GM23248 (cell line): ENCODE measurements at regions not wholly inside any gene's neighbourhood (a gene's known extent, or its start where the extent isn't known, plus 50 kb on each side); places are given as distances from the start of the nearest gene placed in this dataset.
"Not testable (repeated sequence)": the region's sequence is repeated elsewhere in the genome, so short reads cannot be mapped to it uniquely, and the experiment has no call there.

Experiments used
- DNase-seq: peaks from one replicate; pipeline ENCODE4 v3.0.0-alpha.2; 2015
- H2AFZ ChIP-seq: fragments of 200-600 bp; sonication (generic); 2 replicates; pipeline ENCODE4 v1.6.1; 2016; ENCODE audit warnings: antibody characterized with exemption
- H3F3A ChIP-seq: fragments of 200-600 bp; sonication (generic); 2 replicates; pipeline ENCODE4 v1.6.1; 2016; ENCODE audit warnings: mild to moderate bottlenecking, antibody characterized with exemption, mixed run types; ENCODE audit not compliant: insufficient read depth
- H3K27ac ChIP-seq: fragments of 200-600 bp; sonication (generic); 2 replicates; pipeline ENCODE4 v1.5.1; 2016; ENCODE audit warnings: mild to moderate bottlenecking
- H3K27me3 ChIP-seq: fragments of 200-600 bp; sonication (generic); replicated peaks from 2 replicates; pipeline ENCODE4 v1.6.1; 2016; ENCODE audit warnings: mild to moderate bottlenecking; ENCODE audit not compliant: insufficient read depth
- H3K36me3 ChIP-seq: fragments of 200-600 bp; sonication (generic); 2 replicates; pipeline ENCODE4 v1.6.1; 2016; ENCODE audit warnings: low read depth, mild to moderate bottlenecking
- H3K4me1 ChIP-seq: fragments of 200-600 bp; sonication (generic); 2 replicates; pipeline ENCODE4 v1.6.1; 2016; ENCODE audit warnings: mild to moderate bottlenecking; ENCODE audit not compliant: insufficient read depth
- H3K4me2 ChIP-seq: fragments of 200-600 bp; sonication (generic); one replicate; pipeline ENCODE4 v1.6.1; 2016; ENCODE audit warnings: mild to moderate bottlenecking; ENCODE audit not compliant: unreplicated experiment
- H3K4me3 ChIP-seq: fragments of 200-600 bp; sonication (generic); 2 replicates; pipeline ENCODE4 v1.5.1; 2016; ENCODE audit warnings: mild to moderate bottlenecking
- H3K79me2 ChIP-seq: fragments of 200-600 bp; sonication (generic); 2 replicates; pipeline ENCODE4 v1.6.1; 2016; ENCODE audit warnings: mild to moderate bottlenecking; ENCODE audit not compliant: insufficient read depth
- H3K9ac ChIP-seq: fragments of 200-600 bp; sonication (generic); 2 replicates; pipeline ENCODE4 v1.6.1; 2016; ENCODE audit warnings: mild to moderate bottlenecking
- H3K9me2 ChIP-seq: fragments of 200-600 bp; sonication (generic); 2 replicates; pipeline ENCODE4 v1.6.1; 2016; ENCODE audit warnings: mixed run types, mild to moderate bottlenecking, moderate library complexity; ENCODE audit not compliant: insufficient read depth
- H3K9me3 ChIP-seq: fragments of 200-600 bp; sonication (generic); one replicate; pipeline ENCODE4 v1.6.1; 2017; ENCODE audit warnings: low read depth
- H4K20me1 ChIP-seq: fragments of 200-600 bp; sonication (generic); 2 replicates; pipeline ENCODE4 v1.6.0; 2016; ENCODE audit not compliant: insufficient read depth
- EZH2 ChIP-seq: fragments of 200-600 bp; sonication (generic); IDR thresholded peaks from 2 replicates; pipeline ENCODE4 v1.6.1; 2018; ENCODE audit warnings: antibody characterized with exemption, mild to moderate bottlenecking; ENCODE audit not compliant: insufficient read depth, poor library complexity, severe bottlenecking
- EZH2phosphoT487 ChIP-seq: fragments of 200-600 bp; sonication (generic); IDR thresholded peaks from 2 replicates; pipeline ENCODE4 v1.6.1; 2018; ENCODE audit warnings: antibody characterized with exemption, moderate library complexity, mild to moderate bottlenecking, low read depth; ENCODE audit not compliant: insufficient read depth
- WGBS, 2 experiments: methylation state at CpG; one replicate each; pipeline ENCODE4 v1.1.6; 2015 to 2017; ENCODE audit warnings: low lambda C conversion rate in 2 of 2, low coverage in 1 of 2; ENCODE audit errors: missing lambda C conversion rate in 2 of 2; 5-methylcytosine and 5-hydroxymethylcytosine counted together
- in situ Hi-C: fragments of 300-500 bp; cut with MboI; formaldehyde crosslinking; loops from 2 replicates; pipeline ENCODE4 v1.15.0; 2020

DNA sequence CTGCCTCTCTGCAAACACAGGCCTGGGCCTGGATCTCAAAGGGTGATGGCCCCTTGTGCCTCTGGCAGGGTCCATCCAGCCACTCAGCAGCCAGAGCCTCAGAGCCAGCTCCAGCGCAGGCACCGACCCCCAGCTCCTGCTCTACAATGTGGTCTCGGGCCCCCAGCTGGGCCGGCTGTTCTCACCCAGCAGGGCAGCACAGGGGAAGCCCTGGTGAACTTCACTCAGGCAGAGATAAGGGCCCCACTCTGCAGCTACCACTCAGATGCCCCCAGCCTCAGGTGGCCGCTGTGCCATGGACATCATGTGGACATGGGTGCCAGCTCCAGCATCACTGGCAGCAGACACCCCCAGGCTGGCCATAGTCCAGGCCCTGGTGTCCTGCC, 173.1 kb downstream of the TBC1D2B start:
- H4K20me1 ChIP-seq = no peaks in the 10 kb centered on the region
- no peaks in the 10 kb centered on the region for H3K4me1 ChIP-seq
- H3K9me2 ChIP-seq = no peaks in the 10 kb centered on the region
- H2AFZ ChIP-seq = no peak overlapping the region
- H3F3A ChIP-seq = no peaks in the 10 kb centered on the region
- H3K9ac ChIP-seq = no peak overlapping the region
- H3K36me3 ChIP-seq = no peaks in the 10 kb centered on the region
- H3K4me2 ChIP-seq = no peak overlapping the region
- 57 to 79% methylated on average over 5 of the region's 5 CpGs for WGBS, 2 experiments
- no peaks in the 10 kb centered on the region for H3K9me3 ChIP-seq
- H3K27me3 ChIP-seq = no peaks in the 10 kb centered on the region
- H3K4me3 ChIP-seq = no peak overlapping the region
- H3K27ac ChIP-seq = no peak overlapping the region
- no peaks in the 10 kb centered on the region for H3K79me2 ChIP-seq
- TF ChIP-seq EZH2 = no peak
- TF ChIP-seq EZH2phosphoT487 = no peak
- in situ Hi-C loops = no loop called here
- no peak for DNase-seq

DNA sequence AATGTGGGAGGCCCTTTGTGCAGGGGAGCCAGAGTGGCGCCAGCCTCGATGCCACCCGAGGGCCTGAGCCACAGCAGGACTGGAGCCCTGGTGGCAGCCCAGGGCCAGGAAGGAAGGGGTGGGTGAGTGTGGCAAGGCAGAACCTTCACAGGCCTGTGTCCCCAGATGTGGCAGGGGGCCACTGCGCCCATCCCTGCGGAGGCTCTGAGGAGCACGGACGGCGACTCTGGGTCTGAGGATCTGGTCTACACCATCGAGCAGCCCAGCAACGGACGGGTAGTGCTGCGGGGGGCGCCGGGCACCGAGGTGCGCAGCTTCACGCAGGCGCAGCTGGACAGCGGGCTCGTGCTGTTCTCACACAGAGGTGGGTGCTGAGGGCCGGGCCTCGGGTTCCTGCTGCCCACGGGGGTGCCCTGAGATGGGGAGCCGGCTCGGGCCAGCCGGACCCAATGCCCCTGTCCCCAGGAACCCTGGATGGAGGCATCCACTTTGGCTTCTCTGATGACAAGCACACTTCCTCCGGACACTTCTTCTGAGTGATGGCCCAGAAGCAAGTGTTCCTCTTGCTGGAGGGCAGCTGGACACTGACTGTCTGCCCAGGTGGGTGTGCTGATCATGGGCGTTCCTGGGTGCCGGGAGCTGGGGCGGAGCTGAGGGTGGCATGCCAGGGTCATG, 173.6 kb downstream of the TBC1D2B start:
- H3F3A ChIP-seq, in situ Hi-C loops, H3K36me3 ChIP-seq, H3K9ac ChIP-seq, H3K27me3 ChIP-seq, H3K79me2 ChIP-seq, H2AFZ ChIP-seq, H3K9me2 ChIP-seq, H3K27ac ChIP-seq, H4K20me1 ChIP-seq, H3K4me2 ChIP-seq, H3K4me1 ChIP-seq, H3K4me3 ChIP-seq, DNase-seq, H3K9me3 ChIP-seq: not testable (repeated sequence)
- 78 to 79% methylated on average over 22 to 30 of the region's 30 CpGs for WGBS, 2 experiments

DNA sequence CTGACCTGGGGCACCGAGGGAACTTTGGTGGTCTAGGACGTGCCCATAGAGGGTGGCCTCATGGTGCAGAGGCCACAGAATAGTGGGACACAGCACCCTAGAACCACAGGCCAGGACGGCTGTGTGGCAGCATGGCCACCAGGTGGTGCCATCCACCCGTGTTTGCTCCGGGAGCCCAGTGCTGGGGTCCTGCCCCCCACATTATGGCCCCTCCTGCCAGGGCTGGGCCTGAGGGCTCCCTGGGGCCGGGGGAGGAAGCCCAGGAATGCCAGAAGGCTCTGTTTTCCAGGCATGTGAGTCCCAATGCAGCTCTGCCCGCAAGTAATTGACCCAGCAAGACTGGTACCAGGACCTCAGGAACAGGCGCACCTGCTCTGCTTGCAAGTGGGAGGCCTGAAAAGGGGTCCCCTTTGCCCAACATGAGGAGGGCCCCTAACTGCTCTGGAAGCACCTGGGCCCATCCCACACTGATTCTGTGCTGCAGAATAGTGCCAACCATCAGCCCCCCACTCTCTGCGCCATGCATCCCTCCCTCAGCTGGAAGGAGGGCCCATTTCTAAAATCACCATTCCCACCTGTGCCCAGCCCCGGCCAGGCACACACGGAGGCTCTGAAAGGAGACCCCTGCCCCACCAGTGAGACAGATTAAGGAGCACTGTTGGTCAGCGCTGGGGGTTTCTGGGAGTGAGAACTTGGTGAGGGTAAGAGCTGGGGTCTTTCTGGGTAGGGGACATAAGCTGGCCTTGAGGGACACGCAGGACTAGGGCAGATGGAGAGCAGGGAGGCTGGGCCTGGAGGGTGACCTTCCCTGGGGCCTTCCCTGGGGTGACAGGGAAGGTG, 174.4 kb downstream of the TBC1D2B start:
- H3K36me3 ChIP-seq, H4K20me1 ChIP-seq, H3K79me2 ChIP-seq, H3K4me2 ChIP-seq, in situ Hi-C loops, H3K9ac ChIP-seq, H2AFZ ChIP-seq, H3K4me3 ChIP-seq, H3F3A ChIP-seq, H3K27ac ChIP-seq, H3K27me3 ChIP-seq, H3K9me3 ChIP-seq, H3K4me1 ChIP-seq, H3K9me2 ChIP-seq: not testable (repeated sequence)
- DNase-seq = peak; percentile 46
- 36 to 41% methylated on average over 13 of the region's 13 CpGs for WGBS, 2 experiments

DNA sequence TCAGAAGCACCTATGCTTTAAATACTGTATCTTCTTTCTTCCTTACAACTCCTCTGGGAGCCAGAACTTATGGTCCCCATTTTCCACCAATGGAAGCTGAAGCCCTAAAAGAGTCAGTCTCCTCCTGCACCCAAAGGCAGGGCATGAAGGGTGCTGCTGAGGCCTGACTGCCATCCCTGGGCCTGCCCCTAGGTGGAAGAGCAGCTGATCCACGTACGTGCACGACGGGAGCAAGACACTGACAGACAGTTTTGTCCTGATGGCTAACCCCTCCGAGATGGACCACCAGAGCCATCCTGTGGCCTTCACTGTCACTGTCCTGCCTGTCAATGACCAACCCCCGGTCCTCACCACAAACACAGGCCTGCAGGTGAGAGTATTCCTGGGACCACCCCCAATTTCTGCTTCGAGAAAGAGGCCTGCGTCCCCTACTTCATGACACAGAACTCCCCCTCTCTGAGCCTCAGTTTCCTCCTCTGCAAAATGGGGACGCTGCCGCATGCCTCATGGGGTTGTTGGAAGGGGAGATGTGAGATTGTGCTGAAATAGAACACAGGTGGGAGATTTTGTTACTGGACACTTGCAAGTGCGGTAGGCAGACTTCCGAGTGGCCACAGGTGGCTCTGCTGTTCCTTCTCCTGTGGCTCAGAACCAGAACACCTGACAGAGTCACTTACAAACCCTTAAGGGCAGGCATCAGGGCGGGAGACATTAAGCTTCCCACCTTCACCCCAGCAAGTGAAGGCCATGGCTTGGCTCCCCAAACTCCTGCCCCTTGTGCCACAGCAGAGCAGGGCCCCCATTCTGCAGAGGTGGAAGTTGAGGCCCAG, 175.4 kb downstream of the TBC1D2B start:
- Histone ChIP-seq H3K9me2 (no peaks in the 10 kb centered on the region), H3K4me2 (no peak overlapping the region), H3K27ac (no peak overlapping the region), H3K79me2 (no peaks in the 10 kb centered on the region), H3K9ac (no peak overlapping the region), H2AFZ (no peak overlapping the region), H3K9me3 (no peaks in the 10 kb centered on the region), H3K4me3 (no peak overlapping the region), H3K4me1 (no peaks in the 10 kb centered on the region), H3K36me3 (no peaks in the 10 kb centered on the region), H3K27me3 (no peaks in the 10 kb centered on the region), H3F3A (no peaks in the 10 kb centered on the region), H4K20me1 (no peaks in the 10 kb centered on the region)
- TF ChIP-seq EZH2 = no peak
- no peak for TF ChIP-seq EZH2phosphoT487
- WGBS, 2 experiments = 66 to 68% methylated on average over 13 of the region's 13 CpGs
- in situ Hi-C loops = no loop called here
- no peak for DNase-seq
